H9 (cell line): ENCODE measurements at regions not wholly inside any gene's neighbourhood (a gene's known extent, or its start where the extent isn't known, plus 50 kb on each side); places are given as distances from the start of the nearest gene placed in this dataset.
A peak's percentile ranks its signal among the peaks of the same experiment; 100 is the strongest.

Experiments used
- DNase-seq: peaks from one replicate; pipeline ENCODE4 v3.0.0-alpha.2; 2017
- H2AFZ ChIP-seq: one replicate; pipeline ENCODE4 v1.6.1; 2013; ENCODE audit warnings: mild to moderate bottlenecking, low read length, control low read depth, moderate library complexity
- H2AK5ac ChIP-seq: 2 replicates; pipeline ENCODE4 v1.6.1; 2013; ENCODE audit warnings: low read length, control low read depth, mixed read lengths; ENCODE audit not compliant: insufficient read length
- H2BK120ac ChIP-seq: one replicate; pipeline ENCODE4 v1.6.1; 2013; ENCODE audit warnings: low read depth, mild to moderate bottlenecking, low read length, control low read depth, inconsistent platforms; ENCODE audit not compliant: poor library complexity, severe bottlenecking
- H2BK12ac ChIP-seq: 2 replicates; pipeline ENCODE4 v1.6.1; 2013; ENCODE audit warnings: low read length, control low read depth, mixed read lengths, low read depth; ENCODE audit not compliant: insufficient read length
- H2BK15ac ChIP-seq: 2 replicates; pipeline ENCODE4 v1.6.1; 2013; ENCODE audit warnings: low read depth, low read length, control low read depth
- H2BK20ac ChIP-seq: one replicate; pipeline ENCODE4 v1.6.1; 2013; ENCODE audit warnings: low read depth, mild to moderate bottlenecking, low read length, control low read depth, inconsistent platforms; ENCODE audit not compliant: poor library complexity, severe bottlenecking
- H2BK5ac ChIP-seq: 2 replicates; pipeline ENCODE4 v1.6.1; 2013; ENCODE audit warnings: low read length, control low read depth, mixed read lengths; ENCODE audit not compliant: insufficient read length
- H3K14ac ChIP-seq: 2 replicates; pipeline ENCODE4 v1.6.1; 2013; ENCODE audit warnings: low read length, control low read depth; ENCODE audit not compliant: insufficient read depth
- H3K18ac ChIP-seq: 2 replicates; pipeline ENCODE4 v1.6.1; 2013; ENCODE audit warnings: low read depth, mild to moderate bottlenecking, mixed read lengths, low read length, control low read depth; ENCODE audit not compliant: insufficient read length
- H3K23ac ChIP-seq: 2 replicates; pipeline ENCODE4 v1.6.1; 2013; ENCODE audit warnings: low read length, control low read depth, mixed read lengths, low read depth; ENCODE audit not compliant: insufficient read length
- H3K23me2 ChIP-seq: 2 replicates; pipeline ENCODE4 v1.6.1; 2013; ENCODE audit warnings: low read depth, mild to moderate bottlenecking, mixed read lengths, low read length, control low read depth; ENCODE audit not compliant: insufficient read length, poor library complexity, severe bottlenecking
- H3K27ac ChIP-seq: 2 replicates; pipeline ENCODE4 v1.5.1; 2013; ENCODE audit warnings: low read length, control low read depth, mixed read lengths, low read depth; ENCODE audit not compliant: insufficient read length
- H3K27me3 ChIP-seq: 2 replicates; pipeline ENCODE4 v1.6.1; 2013; ENCODE audit warnings: low read length, control low read depth, inconsistent platforms; ENCODE audit not compliant: insufficient read depth
- H3K4ac ChIP-seq: 2 replicates; pipeline ENCODE4 v1.6.1; 2013; ENCODE audit warnings: low read depth, mild to moderate bottlenecking, control low read depth, inconsistent platforms, low read length, moderate library complexity
- H3K4me1 ChIP-seq: 2 replicates; pipeline ENCODE4 v1.6.1; 2013; ENCODE audit warnings: low read length, control low read depth, inconsistent platforms; ENCODE audit not compliant: insufficient read depth
- H3K4me2 ChIP-seq: 2 replicates; pipeline ENCODE4 v1.6.1; 2013; ENCODE audit warnings: low read length, control low read depth, mixed read lengths; ENCODE audit not compliant: insufficient read length, insufficient read depth
- H3K56ac ChIP-seq: 2 replicates; pipeline ENCODE4 v1.6.1; 2013; ENCODE audit warnings: low read depth, mild to moderate bottlenecking, mixed read lengths, low read length, control low read depth; ENCODE audit not compliant: insufficient read length
- H3K79me1 ChIP-seq: 2 replicates; pipeline ENCODE4 v1.6.1; 2013; ENCODE audit warnings: low read depth, mild to moderate bottlenecking, moderate library complexity, low read length, control low read depth, inconsistent platforms; ENCODE audit not compliant: insufficient read depth, poor library complexity, severe bottlenecking
- H3K79me2 ChIP-seq: 2 replicates; pipeline ENCODE4 v1.6.1; 2013; ENCODE audit warnings: low read length, control low read depth, inconsistent platforms; ENCODE audit not compliant: insufficient read depth
- H3K9ac ChIP-seq: 2 replicates; pipeline ENCODE4 v1.6.1; 2013; ENCODE audit warnings: low read length, control low read depth, mixed read lengths; ENCODE audit not compliant: insufficient read length; ENCODE audit errors: extremely low read depth
- H3K9me3 ChIP-seq: one replicate; pipeline ENCODE4 v1.6.1; 2013; ENCODE audit warnings: low read depth, low read length, inconsistent platforms; ENCODE audit not compliant: control insufficient read depth
- H3T11ph ChIP-seq: one replicate; pipeline ENCODE4 v1.6.1; 2013; ENCODE audit warnings: mild to moderate bottlenecking, low read length, control low read depth, inconsistent platforms
- H4K20me1 ChIP-seq: one replicate; pipeline ENCODE4 v1.6.1; 2013; ENCODE audit not compliant: control insufficient read depth, insufficient read length, insufficient read depth
- H4K5ac ChIP-seq: 2 replicates; pipeline ENCODE4 v1.6.1; 2013; ENCODE audit warnings: low read depth, mild to moderate bottlenecking, mixed read lengths, low read length, control low read depth; ENCODE audit not compliant: insufficient read length
- H4K8ac ChIP-seq: replicated peaks from 2 replicates; pipeline ENCODE4 v1.6.1; 2013; ENCODE audit warnings: low read length, control low read depth, mixed read lengths, low read depth; ENCODE audit not compliant: insufficient read length
- H4K91ac ChIP-seq: 2 replicates; pipeline ENCODE4 v1.6.1; 2013; ENCODE audit warnings: low read depth, mild to moderate bottlenecking, moderate library complexity, mixed read lengths, low read length, control low read depth; ENCODE audit not compliant: insufficient read length
- H3K27ac Mint-ChIP-seq, 3 experiments: 2 replicates in 2 of 3; 3 replicates in 1 of 3; pipeline ENCODE4 v1.8.0; 2020 to 2021; ENCODE audit warnings: mixed read lengths in 3 of 3, mild to moderate bottlenecking in 1 of 3, moderate library complexity in 1 of 3
- H3K27me3 Mint-ChIP-seq: 2 replicates; pipeline ENCODE4 v1.8.0; 2021; ENCODE audit warnings: low read depth, mild to moderate bottlenecking, moderate library complexity, mixed read lengths
- H3K36me3 Mint-ChIP-seq, 3 experiments: 2 replicates in 2 of 3; 3 replicates in 1 of 3; pipeline ENCODE4 v1.8.0; 2020 to 2021; ENCODE audit warnings: low read depth in 3 of 3, mixed read lengths in 3 of 3; ENCODE audit not compliant: insufficient read depth in 1 of 3
- H3K4me1 Mint-ChIP-seq, 2 experiments: 2 replicates each; pipeline ENCODE4 v1.8.0; 2020; ENCODE audit warnings: mixed read lengths in 2 of 2
- H3K4me3 Mint-ChIP-seq, 2 experiments: 2 replicates in 1 of 2; 3 replicates in 1 of 2; pipeline ENCODE4 v1.8.0; 2020 to 2021; ENCODE audit warnings: mild to moderate bottlenecking in 2 of 2, mixed read lengths in 2 of 2, moderate library complexity in 1 of 2
- H3K9me3 Mint-ChIP-seq, 2 experiments: 2 replicates in 1 of 2; 3 replicates in 1 of 2; pipeline ENCODE4 v1.8.0; 2020; ENCODE audit warnings: mild to moderate bottlenecking in 2 of 2, mixed read lengths in 2 of 2, moderate library complexity in 1 of 2
- CTCF ChIP-seq: fragments of 200-600 bp; sonication (generic); conservative IDR thresholded peaks from 3 replicates; pipeline ENCODE4 v1.8.0; 2021; ENCODE audit warnings: antibody characterized with exemption, mild to moderate bottlenecking
- WGBS: extraction: QIAGEN DNeasy Blood & Tissue Kit; methylation state at CpG from one replicate; pipeline ENCODE4 v1.1.7; 2013; ENCODE audit warnings: missing lambda C conversion rate, low lambda C conversion rate, mixed read lengths; ENCODE audit not compliant: insufficient read length; ENCODE audit errors: extremely low coverage; 5-methylcytosine and 5-hydroxymethylcytosine counted together

DNA sequence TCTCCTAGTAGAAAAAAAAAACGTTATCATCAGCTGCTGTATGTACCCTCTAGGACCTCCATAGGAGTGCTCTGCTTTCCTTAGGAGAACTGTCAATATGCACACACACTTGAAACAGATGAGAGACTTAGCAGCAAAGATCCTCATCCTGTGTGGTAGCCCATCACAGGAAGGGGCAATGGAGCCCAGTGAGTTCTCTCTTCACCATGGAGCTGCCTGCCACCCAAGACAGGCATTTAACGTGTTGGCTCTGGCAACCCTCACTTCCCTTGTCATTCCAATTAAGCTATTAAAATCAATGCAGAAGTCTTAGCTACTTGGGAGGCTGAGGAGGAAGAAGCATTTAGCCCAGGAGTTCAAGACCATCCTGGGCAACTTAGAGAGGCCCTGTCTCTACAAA is 64.8 kb upstream of the PLEKHA5 start:
- Mint-ChIP-seq H3K4me3 (no peak overlapping the region), H3K9me3 (no peaks in the 10 kb centered on the region), H3K4me1 (peaks cover 23 to 24% of the 10 kb centered on the region in 2 experiments), H3K36me3 (peaks cover 0 to 2% (median 0%) of the 10 kb centered on the region in 3 experiments; a peak in 1 of 7 replicates), H3K27me3 (no peaks in the 10 kb centered on the region), H3K27ac (peak overlapping the region in 2 of 3 experiments; percentile 42 to 76; a peak in 2 of 7 replicates)
- H3K23me2 ChIP-seq, result no peaks in the 10 kb centered on the region
- no peaks in the 10 kb centered on the region for H3K79me2 ChIP-seq
- H2AK5ac ChIP-seq, result no peak overlapping the region
- H3K23ac ChIP-seq, result no peak overlapping the region
- H3K9ac ChIP-seq, result no peak overlapping the region
- H2BK120ac ChIP-seq, result no peak overlapping the region
- H3K27me3 ChIP-seq, result no peaks in the 10 kb centered on the region
- H2BK15ac ChIP-seq, result no peak overlapping the region
- no peak overlapping the region for H3T11ph ChIP-seq
- no peak overlapping the region for H3K4me2 ChIP-seq
- no peak for TF ChIP-seq CTCF
- no peak overlapping the region for H4K5ac ChIP-seq
- no CpG with 5 or more reads among the region's 2 CpGs for WGBS
- H3K56ac ChIP-seq, result no peak overlapping the region
- no peak overlapping the region for H3K27ac ChIP-seq
- H2BK20ac ChIP-seq, result no peak overlapping the region
- H3K14ac ChIP-seq, result no peak overlapping the region
- peaks cover 3% of the 10 kb centered on the region; the same call in 1 of the 2 replicates for H3K4me1 ChIP-seq
- no peak overlapping the region for H2BK5ac ChIP-seq
- H3K79me1 ChIP-seq, result no peaks in the 10 kb centered on the region
- H3K9me3 ChIP-seq, result no peaks in the 10 kb centered on the region
- no peak overlapping the region for H3K18ac ChIP-seq
- no peak overlapping the region for H2BK12ac ChIP-seq
- H4K8ac ChIP-seq, result no peak overlapping the region
- no peak overlapping the region for H4K91ac ChIP-seq
- DNase-seq, result no peak
- H4K20me1 ChIP-seq, result no peaks in the 10 kb centered on the region
- no peak overlapping the region for H3K4ac ChIP-seq
- H2AFZ ChIP-seq, result no peak overlapping the region
